ENCODE measurements at regions not wholly inside any gene's neighbourhood (a gene's known extent, or its start where the extent isn't known, plus 50 kb on each side); places are given as distances from the start of the nearest gene placed in this dataset.

DNA sequence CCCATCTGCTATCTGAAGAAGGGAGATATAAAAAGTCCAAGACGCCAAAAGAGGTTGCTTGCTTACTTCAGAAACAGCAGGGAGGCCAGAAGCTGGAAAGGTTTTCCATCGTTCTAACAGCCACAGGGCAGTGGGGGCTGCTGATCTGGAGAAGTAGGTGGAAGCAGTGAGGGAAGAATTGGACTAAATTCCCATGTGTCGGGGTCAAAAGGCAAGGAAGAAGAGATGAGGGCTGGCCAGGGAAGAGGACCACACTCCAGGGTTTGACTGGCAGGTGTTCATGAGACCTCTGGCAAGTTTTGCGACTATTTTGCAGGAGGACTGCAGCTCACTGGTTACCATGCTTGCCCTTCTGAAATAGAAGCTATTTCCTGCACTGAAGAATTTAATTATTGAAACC, 91.0 kb downstream of the SCG2 start:
- DNase-seq (no peak), ATAC-seq (no peak)
- H3K27me3 ChIP-seq (ENCODE audit: control insufficient read depth, insufficient read depth, low read length): no peaks in the 10 kb centered on the region
- WGBS (ENCODE audit: insufficient coverage): 73% methylated on average over 4 of the region's 4 CpGs
- H3K9me3 ChIP-seq (ENCODE audit: control insufficient read depth, insufficient read depth, low read length): no peaks in the 10 kb centered on the region
- no peak overlapping the region for H3K27ac ChIP-seq (ENCODE audit: low read length)
- Mint-ChIP-seq H3K27ac (no peak overlapping the region), H3K36me3 (no peaks in the 10 kb centered on the region), H3K9me3 (peaks cover 6 to 9% of the 10 kb centered on the region in 2 donors), H3K4me3 (no peak overlapping the region), H3K4me1 (no peaks in the 10 kb centered on the region), H3K27me3 (ENCODE audit: low read depth in 2 of 2) (peaks cover 0 to 3% of the 10 kb centered on the region in 2 donors)
- intact Hi-C loops (cut with micrococcal nuclease): no loop called here
- TF ChIP-seq CTCF (IDR thresholded peaks at IDR 0.05): no peak
- H3K4me3 ChIP-seq (ENCODE audit: low read length): no peak overlapping the region
- no peaks in the 10 kb centered on the region for H3K36me3 ChIP-seq (ENCODE audit: control insufficient read depth, insufficient read depth, low read length)
- H3K4me1 ChIP-seq (ENCODE audit: control insufficient read depth, insufficient read depth, low read length): no peaks in the 10 kb centered on the region

GRCh38 chr2:223513771-223514455, 88.2 kb downstream of the SCG2 start:
- Mint-ChIP-seq H3K4me3 (no peak overlapping the region), H3K36me3 (no peaks in the 10 kb centered on the region), H3K4me1 (no peaks in the 10 kb centered on the region), H3K27ac (no peak overlapping the region), H3K27me3 (ENCODE audit: low read depth in 2 of 2) (peaks cover 0 to 3% of the 10 kb centered on the region in 2 donors), H3K9me3 (peaks cover 5 to 11% of the 10 kb centered on the region in 2 donors)
- H3K4me1 ChIP-seq (ENCODE audit: control insufficient read depth, insufficient read depth, low read length): no peaks in the 10 kb centered on the region
- 73% methylated on average over 3 of the region's 4 CpGs for WGBS (ENCODE audit: insufficient coverage)
- no peak overlapping the region for H3K4me3 ChIP-seq (ENCODE audit: low read length)
- no peak for TF ChIP-seq CTCF (IDR thresholded peaks at IDR 0.05)
- H3K9me3 ChIP-seq (ENCODE audit: control insufficient read depth, insufficient read depth, low read length): no peaks in the 10 kb centered on the region
- no peak overlapping the region for H3K27ac ChIP-seq (ENCODE audit: low read length)
- no peaks in the 10 kb centered on the region for H3K27me3 ChIP-seq (ENCODE audit: control insufficient read depth, insufficient read depth, low read length)
- H3K36me3 ChIP-seq (ENCODE audit: control insufficient read depth, insufficient read depth, low read length): no peaks in the 10 kb centered on the region
- intact Hi-C loops (cut with micrococcal nuclease): no loop called here
- no peak for ATAC-seq
- no peak for DNase-seq

DNA sequence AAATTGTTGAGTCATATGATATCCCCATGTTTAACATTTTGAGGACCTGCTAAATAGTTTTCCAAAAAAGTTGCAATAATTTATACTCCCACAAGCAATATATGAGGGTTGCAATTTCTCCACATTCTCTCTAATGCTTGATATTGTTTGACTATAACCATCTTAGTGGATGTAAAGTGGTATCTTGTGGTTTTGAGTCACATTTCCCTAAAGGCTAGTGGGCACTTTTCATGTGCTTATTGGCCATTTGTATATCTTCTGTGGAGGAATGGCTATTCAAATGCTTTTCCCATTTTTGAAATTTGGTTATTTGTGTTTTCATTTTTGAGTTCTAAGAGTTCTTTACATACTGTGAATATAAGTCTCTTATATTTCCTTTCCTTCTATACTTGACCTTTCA, 82.7 kb downstream of the SCG2 start:
- Mint-ChIP-seq H3K27ac (no peak overlapping the region), H3K4me1 (no peaks in the 10 kb centered on the region), H3K4me3 (no peak overlapping the region), H3K9me3 (peaks cover 4 to 6% of the 10 kb centered on the region in 2 donors), H3K27me3 (ENCODE audit: low read depth in 2 of 2) (no peaks in the 10 kb centered on the region), H3K36me3 (no peaks in the 10 kb centered on the region)
- no peaks in the 10 kb centered on the region for H3K27me3 ChIP-seq (ENCODE audit: control insufficient read depth, insufficient read depth, low read length)
- ATAC-seq (no peak), DNase-seq (no peak)
- no peaks in the 10 kb centered on the region for H3K4me1 ChIP-seq (ENCODE audit: control insufficient read depth, insufficient read depth, low read length)
- no peak overlapping the region for H3K27ac ChIP-seq (ENCODE audit: low read length)
- no peaks in the 10 kb centered on the region for H3K36me3 ChIP-seq (ENCODE audit: control insufficient read depth, insufficient read depth, low read length)
- no peak overlapping the region for H3K4me3 ChIP-seq (ENCODE audit: low read length)
- no peaks in the 10 kb centered on the region for H3K9me3 ChIP-seq (ENCODE audit: control insufficient read depth, insufficient read depth, low read length)
- intact Hi-C loops (cut with micrococcal nuclease): no loop called here
- TF ChIP-seq CTCF (IDR thresholded peaks at IDR 0.05): no peak

DNA sequence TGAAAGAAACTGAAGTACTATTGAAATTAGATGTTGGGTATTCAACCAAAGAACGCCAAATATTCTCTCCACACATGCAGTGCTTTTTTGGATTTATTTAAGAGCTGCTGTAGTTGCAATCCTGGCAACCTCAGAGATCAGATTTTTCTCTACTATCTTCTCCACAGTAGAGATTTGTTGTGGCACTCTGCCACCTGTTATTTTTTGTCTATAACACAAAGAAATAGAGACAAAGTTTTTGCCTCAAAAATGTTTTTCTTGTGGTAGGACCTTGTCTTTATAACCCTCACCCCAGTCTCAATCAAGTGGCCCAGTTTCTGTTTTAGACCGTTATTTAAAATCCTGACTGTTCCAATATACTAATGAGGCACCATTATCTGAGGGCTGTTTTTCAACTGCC, 79.4 kb downstream of the SCG2 start:
- Histone ChIP-seq H3K27ac (ENCODE audit: low read length) (no peak overlapping the region), H3K4me1 (ENCODE audit: control insufficient read depth, insufficient read depth, low read length) (no peaks in the 10 kb centered on the region), H3K27me3 (ENCODE audit: control insufficient read depth, insufficient read depth, low read length) (no peaks in the 10 kb centered on the region), H3K4me3 (ENCODE audit: low read length) (no peak overlapping the region), H3K36me3 (ENCODE audit: control insufficient read depth, insufficient read depth, low read length) (no peaks in the 10 kb centered on the region), H3K9me3 (ENCODE audit: control insufficient read depth, insufficient read depth, low read length) (no peaks in the 10 kb centered on the region)
- ATAC-seq: no peak
- WGBS (ENCODE audit: insufficient coverage): 78% methylated on average over 1 of the region's 2 CpGs
- no peak for DNase-seq
- no peak overlapping the region for H3K4me3 Mint-ChIP-seq
- H3K36me3 Mint-ChIP-seq: no peaks in the 10 kb centered on the region
- intact Hi-C loops (cut with micrococcal nuclease): no loop called here
- no peaks in the 10 kb centered on the region for H3K9me3 Mint-ChIP-seq
- H3K4me1 Mint-ChIP-seq: no peaks in the 10 kb centered on the region
- no peaks in the 10 kb centered on the region for H3K27me3 Mint-ChIP-seq (ENCODE audit: low read depth in 2 of 2)
- H3K27ac Mint-ChIP-seq: no peak overlapping the region
- no peak for TF ChIP-seq CTCF (IDR thresholded peaks at IDR 0.05)
